ENCODE measurements at regions not wholly inside any gene's neighbourhood (a gene's known extent, or its start where the extent isn't known, plus 50 kb on each side); places are given as distances from the start of the nearest gene placed in this dataset.

DNA sequence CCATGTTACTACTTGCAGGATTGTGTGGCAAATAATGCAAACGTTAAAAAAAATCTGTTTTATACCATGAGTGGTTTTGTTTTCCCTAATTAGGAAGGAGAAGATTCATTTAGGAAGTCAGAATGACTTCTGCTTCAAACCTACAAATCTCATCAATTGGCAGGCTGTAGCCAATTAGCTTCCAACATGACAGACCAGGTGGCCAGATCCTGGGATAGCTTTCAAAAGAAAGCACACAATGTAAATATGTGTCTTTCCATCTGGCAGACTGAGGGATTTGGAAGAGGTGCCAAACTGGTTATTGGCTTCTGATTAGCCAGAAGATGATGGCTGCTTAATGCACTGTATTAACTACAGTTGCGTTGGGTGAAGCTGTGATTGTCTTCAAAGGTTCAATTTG is 432.8 kb downstream of the ANKRD50 start:
- no peaks in the 10 kb centered on the region for H3K4me1 ChIP-seq (ENCODE audit: insufficient read depth, low read length, poor library complexity, severe bottlenecking)
- DNase-seq (ENCODE audit: low spot score), result no peak
- no peaks in the 10 kb centered on the region for H3K36me3 ChIP-seq (ENCODE audit: insufficient read depth, low read length)
- H3K4me3 ChIP-seq (ENCODE audit: low read depth, low read length, poor library complexity, severe bottlenecking), result no peak overlapping the region
- ChIA-PET POLR2A (no interaction called here), CTCF (ENCODE audit: unreplicated experiment) (no interaction called here)
- H3K9me2 ChIP-seq (ENCODE audit: insufficient read depth, low read length), result no peaks in the 10 kb centered on the region
- no TSS peak for BruUV-seq (replicated peaks)
- no peak for TF ChIP-seq EZH2phosphoT487 (IDR thresholded peaks at IDR 0.05; ENCODE audit: borderline replicate concordance, low read depth, low read length)
- no peak for TF ChIP-seq CTCF (conservative IDR thresholded peaks at IDR 0.05; ENCODE audit: low read length)
- intact Hi-C loops (cut with micrococcal nuclease; ENCODE audit: unreplicated experiment), result no loop called here
- H3K79me2 ChIP-seq (ENCODE audit: insufficient read depth, low read depth, low read length), result no peaks in the 10 kb centered on the region
- H3K27ac ChIP-seq (ENCODE audit: low read depth, low read length, poor library complexity, severe bottlenecking), result no peak overlapping the region
- no peak overlapping the region for H3K4me2 ChIP-seq (ENCODE audit: low read length)
- no peaks in the 10 kb centered on the region for H3K9me3 ChIP-seq (ENCODE audit: low read length)
- no peak overlapping the region for H2AFZ ChIP-seq (ENCODE audit: low read length)
- no peaks in the 10 kb centered on the region for H4K20me1 ChIP-seq (ENCODE audit: insufficient read depth, low read length)

DNA sequence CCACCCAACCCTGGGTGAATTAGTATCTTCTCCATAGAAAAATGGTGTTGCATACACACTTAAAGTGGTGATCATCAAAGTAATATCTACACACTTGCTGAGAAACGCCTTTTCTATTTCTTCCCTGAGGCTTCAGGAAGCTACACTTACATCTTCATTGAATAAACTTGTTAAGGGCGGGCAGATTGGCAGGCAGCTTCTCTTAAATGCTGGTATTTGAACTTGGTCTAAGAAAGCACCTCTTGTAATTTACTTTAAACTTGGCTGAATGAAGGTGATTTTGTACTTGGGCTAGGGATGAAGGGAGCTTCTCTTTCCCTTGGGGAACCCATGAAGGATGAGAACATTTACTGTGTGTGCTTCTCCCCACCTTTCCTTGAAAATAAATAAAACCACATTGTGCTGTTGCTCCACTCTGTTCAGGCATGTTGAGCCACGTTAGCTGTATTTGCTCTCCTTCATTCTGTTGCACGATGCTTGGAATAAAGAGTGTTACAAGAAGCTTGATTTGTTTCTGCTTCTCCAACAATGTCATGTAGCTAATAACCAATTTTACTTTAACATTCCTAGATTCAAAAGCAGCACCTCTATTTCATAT is 430.1 kb downstream of the ANKRD50 start:
- 0 out of 2 replicates have a peak, but pooled peaks cover 4% of the 10 kb centered on the region for H3K9me3 ChIP-seq (ENCODE audit: low read length)

More for the DNA sequence above, 430.1 kb downstream of the ANKRD50 start:
- ChIA-PET POLR2A (interaction anchor here (0.7 kb wide), 1 partner anchor 1099 kb away, joined by 3 read pairs; no protein-coding TSS in a partner anchor), CTCF (ENCODE audit: unreplicated experiment) (no interaction called here)
- no peak overlapping the region for H3K4me3 ChIP-seq (ENCODE audit: low read depth, low read length, poor library complexity, severe bottlenecking)
- no peak for TF ChIP-seq EZH2phosphoT487 (IDR thresholded peaks at IDR 0.05; ENCODE audit: borderline replicate concordance, low read depth, low read length)
- no peak for TF ChIP-seq CTCF (conservative IDR thresholded peaks at IDR 0.05; ENCODE audit: low read length)
- no peaks in the 10 kb centered on the region for H3K4me1 ChIP-seq (ENCODE audit: insufficient read depth, low read length, poor library complexity, severe bottlenecking)
- intact Hi-C loops (cut with micrococcal nuclease; ENCODE audit: unreplicated experiment), result no loop called here
- BruUV-seq (replicated peaks), result no TSS peak
- H3K4me2 ChIP-seq (ENCODE audit: low read length), result no peak overlapping the region
- H3K9me2 ChIP-seq (ENCODE audit: insufficient read depth, low read length), result no peaks in the 10 kb centered on the region
- no peak overlapping the region for H2AFZ ChIP-seq (ENCODE audit: low read length)
- H3K27ac ChIP-seq (ENCODE audit: low read depth, low read length, poor library complexity, severe bottlenecking), result no peak overlapping the region
- H3K36me3 ChIP-seq (ENCODE audit: insufficient read depth, low read length), result no peaks in the 10 kb centered on the region
- no peak for DNase-seq (ENCODE audit: low spot score)
- H4K20me1 ChIP-seq (ENCODE audit: insufficient read depth, low read length), result no peaks in the 10 kb centered on the region
- no peaks in the 10 kb centered on the region for H3K79me2 ChIP-seq (ENCODE audit: insufficient read depth, low read depth, low read length)

All from OCI-LY7 (cell line).